Endothelial cell of umbilical vein (primary cell): ENCODE measurements at regions not wholly inside any gene's neighbourhood (a gene's known extent, or its start where the extent isn't known, plus 50 kb on each side); places are given as distances from the start of the nearest gene placed in this dataset.

Experiments used
- BruUV-seq: library from RNA; stranded (reverse); fragments of 400-500 nt; replicated peaks from 2 replicates; lab custom pipeline; 2021; lab: Mats Ljungman, UMichigan
- CTCF ChIA-PET: fragments of 300-600, 350-600 bp; sonication (Branson Sonifier 250); formaldehyde crosslinking; loops from one replicate; lab custom pipeline; 2021; ENCODE audit warnings: antibody characterized with exemption, inconsistent platforms; lab: Charles Lee
- POLR2A ChIA-PET: fragments of 300-600, 350-600 bp; sonication (Branson Sonifier 250); formaldehyde crosslinking; loops from one replicate; lab custom pipeline; 2021; ENCODE audit warnings: antibody characterized with exemption, inconsistent platforms; lab: Charles Lee
- DNase-seq: peaks from one replicate; pipeline ENCODE4 v3.0.0-alpha.2; 2011; ENCODE audit warnings: low read depth, low spot score
- FAIRE-seq: peaks from 2 replicates; lab custom pipeline; 2011; peaks lifted over from hg19 to GRCh38; lab: Jason Lieb, UNC
- H2AFZ ChIP-seq: 2 replicates; pipeline ENCODE4 v1.6.0; 2012; ENCODE audit warnings: low read depth, low read length, control low read depth, inconsistent platforms
- H3K27ac ChIP-seq: 2 replicates; pipeline ENCODE4 v1.5.1; 2011; ENCODE audit warnings: low read depth, mild to moderate bottlenecking, control low read depth, low read length, moderate library complexity; ENCODE audit not compliant: insufficient read depth
- H3K27me3 ChIP-seq, 2 experiments: 2 replicates each; pipeline versions ENCODE4 v1.6.0 to v1.6.1; 2011; ENCODE audit warnings: low read length in 2 of 2, mixed read lengths in 1 of 2; ENCODE audit not compliant: control insufficient read depth in 2 of 2, insufficient read depth in 2 of 2
- H3K36me3 ChIP-seq, 2 experiments: 2 replicates in 1 of 2; 3 replicates in 1 of 2; pipeline ENCODE4 v1.5.1; 2011; ENCODE audit warnings: low read length in 2 of 2, mild to moderate bottlenecking in 1 of 2, moderate library complexity in 1 of 2; ENCODE audit not compliant: control insufficient read depth in 2 of 2, insufficient read depth in 2 of 2; ENCODE audit errors: extremely low read depth in 1 of 2
- H3K4me1 ChIP-seq: 3 replicates; pipeline ENCODE4 v1.5.1; 2011; ENCODE audit warnings: mild to moderate bottlenecking, low read length; ENCODE audit not compliant: control insufficient read depth, insufficient read depth; ENCODE audit errors: extremely low read depth
- H3K4me2 ChIP-seq: 2 replicates; pipeline ENCODE4 v1.6.1; 2011; ENCODE audit warnings: low read length, control low read depth, mixed read lengths; ENCODE audit not compliant: insufficient read depth
- H3K4me3 ChIP-seq, 3 experiments: fragments of 200-600 bp in 1 of 3; sonication (generic), shearing (Covaris generic) in 1 of 3; replicated peaks in 1 of 3; 2 replicates each; pipeline ENCODE4 v1.5.1; 2011 to 2016; ENCODE audit warnings: control low read depth in 3 of 3, low read length in 3 of 3, mild to moderate bottlenecking in 2 of 3, inconsistent platforms in 1 of 3, low read depth in 1 of 3, moderate library complexity in 1 of 3; ENCODE audit not compliant: insufficient read depth in 1 of 3
- H3K79me2 ChIP-seq: 2 replicates; pipeline ENCODE4 v1.6.0; 2012; ENCODE audit warnings: low read length, inconsistent platforms; ENCODE audit not compliant: control insufficient read depth, insufficient read depth
- H3K9ac ChIP-seq: replicated peaks from 2 replicates; pipeline ENCODE3; 2011; ENCODE audit warnings: low read length, control low read depth; ENCODE audit not compliant: insufficient read depth; ENCODE audit errors: extremely low read depth
- H3K9me1 ChIP-seq: replicated peaks from 3 replicates; pipeline ENCODE4 v1.6.0; 2011; ENCODE audit warnings: mild to moderate bottlenecking, low read length; ENCODE audit not compliant: control insufficient read depth, insufficient read depth; ENCODE audit errors: extremely low read depth
- H3K9me3 ChIP-seq: replicated peaks from 2 replicates; pipeline ENCODE4 v1.5.1; 2012; ENCODE audit warnings: low read length, inconsistent platforms; ENCODE audit not compliant: control insufficient read depth, insufficient read depth
- H4K20me1 ChIP-seq: replicated peaks from 2 replicates; pipeline ENCODE3; 2011; ENCODE audit warnings: mild to moderate bottlenecking, low read length; ENCODE audit not compliant: control insufficient read depth, insufficient read depth; ENCODE audit errors: extremely low read depth
- EZH2 ChIP-seq: IDR thresholded peaks from 2 replicates; pipeline ENCODE4 v1.6.1; 2012; ENCODE audit warnings: borderline replicate concordance, low read depth, mild to moderate bottlenecking, moderate library complexity, low read length, inconsistent platforms; ENCODE audit not compliant: severe bottlenecking
- FOS ChIP-seq: IDR thresholded peaks from 2 replicates; pipeline ENCODE4 v1.6.1; 2011; ENCODE audit warnings: mild to moderate bottlenecking, low read length, moderate library complexity, borderline replicate concordance; ENCODE audit not compliant: insufficient read depth
- GATA2 ChIP-seq: IDR thresholded peaks from 2 replicates; pipeline ENCODE4 v1.7.0; 2011; ENCODE audit warnings: low read depth, mild to moderate bottlenecking, moderate library complexity, mixed read lengths, low read length; ENCODE audit not compliant: insufficient read length, insufficient read depth
- JUN ChIP-seq: IDR thresholded peaks from 2 replicates; pipeline ENCODE4 v1.6.1; 2011; ENCODE audit warnings: borderline replicate concordance, low read depth; ENCODE audit not compliant: insufficient read length, insufficient read depth
- MYC ChIP-seq: IDR thresholded peaks from one replicate; pipeline ENCODE4 v1.6.1; 2011; ENCODE audit warnings: mild to moderate bottlenecking, low read depth, low read length
- POLR2A ChIP-seq: IDR thresholded peaks from 2 replicates; pipeline ENCODE4 v1.6.1; 2012; ENCODE audit warnings: low read depth, mild to moderate bottlenecking, control low read depth, low read length
- POLR2AphosphoS5 ChIP-seq: IDR thresholded peaks from 2 replicates; pipeline ENCODE4 v1.6.1; 2012; ENCODE audit warnings: low read depth, mild to moderate bottlenecking, control low read depth, low read length, moderate library complexity; ENCODE audit not compliant: insufficient read depth
- dilution Hi-C: fragments of 300-500 bp; cut with MboI; formaldehyde crosslinking; loops from one replicate; pipeline ENCODE4 v1.15.0; 2019; ENCODE audit warnings: low sequenced_read_pairs; ENCODE audit not compliant: extremely low pct_ligation_motif_present
- intact Hi-C: fragments of 100-400 bp; cut with micrococcal nuclease; formaldehyde crosslinking; loops from one replicate; pipeline ENCODE4 v1.10.0; 2022
- TF ChIP-seq, protein P1 (sequence below), 2 donors: IDR thresholded peaks; 1 replicate in 1 of 2; 2 replicates in 1 of 2; pipeline ENCODE4 v1.5.1; 2011; ENCODE audit warnings: low read length in 2 of 2, mild to moderate bottlenecking in 2 of 2, moderate library complexity in 2 of 2, control low read depth in 1 of 2, inconsistent platforms in 1 of 2, low read depth in 1 of 2; ENCODE audit not compliant: insufficient read depth in 1 of 2; ENCODE audit errors: extremely low read depth in 1 of 2
- TF ChIP-seq, protein P2 (sequence below): IDR thresholded peaks from 2 replicates; pipeline ENCODE4 v1.6.1; 2011; ENCODE audit not compliant: insufficient read depth, insufficient read length

DNA sequence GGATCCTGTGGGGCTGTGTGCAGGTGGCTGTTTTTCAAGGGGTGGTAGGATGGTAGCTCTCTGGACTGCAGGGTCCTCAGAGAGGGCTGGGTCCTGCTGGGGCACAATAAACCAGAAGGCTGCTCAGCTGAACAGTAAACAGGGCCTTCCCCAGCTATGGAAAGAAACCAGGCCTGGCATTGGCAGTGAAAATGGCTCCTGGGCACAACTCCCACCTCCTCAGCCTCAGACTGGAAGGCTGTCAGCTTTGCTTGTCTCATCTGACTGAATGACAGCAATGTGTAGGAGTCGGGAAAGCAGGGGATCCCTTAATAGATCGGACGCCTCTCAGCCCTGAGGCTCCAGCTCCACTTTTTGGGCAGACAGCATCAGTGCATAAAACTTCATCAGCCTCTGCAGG, 59.8 kb upstream of the NLRP1 start:
- Histone ChIP-seq H3K27me3 (no peaks in the 10 kb centered on the region), H3K9ac (no peak overlapping the region), H4K20me1 (no peaks in the 10 kb centered on the region), H3K9me3 (no peaks in the 10 kb centered on the region), H3K27ac (no peak overlapping the region), H2AFZ (no peak overlapping the region), H3K9me1 (no peaks in the 10 kb centered on the region), H3K36me3 (no peaks in the 10 kb centered on the region), H3K79me2 (no peaks in the 10 kb centered on the region), H3K4me3 (no peak overlapping the region), H3K4me2 (no peak overlapping the region), H3K4me1 (no peaks in the 10 kb centered on the region)
- no peak for TF ChIP-seq GATA2
- TF ChIP-seq, protein P1, sequence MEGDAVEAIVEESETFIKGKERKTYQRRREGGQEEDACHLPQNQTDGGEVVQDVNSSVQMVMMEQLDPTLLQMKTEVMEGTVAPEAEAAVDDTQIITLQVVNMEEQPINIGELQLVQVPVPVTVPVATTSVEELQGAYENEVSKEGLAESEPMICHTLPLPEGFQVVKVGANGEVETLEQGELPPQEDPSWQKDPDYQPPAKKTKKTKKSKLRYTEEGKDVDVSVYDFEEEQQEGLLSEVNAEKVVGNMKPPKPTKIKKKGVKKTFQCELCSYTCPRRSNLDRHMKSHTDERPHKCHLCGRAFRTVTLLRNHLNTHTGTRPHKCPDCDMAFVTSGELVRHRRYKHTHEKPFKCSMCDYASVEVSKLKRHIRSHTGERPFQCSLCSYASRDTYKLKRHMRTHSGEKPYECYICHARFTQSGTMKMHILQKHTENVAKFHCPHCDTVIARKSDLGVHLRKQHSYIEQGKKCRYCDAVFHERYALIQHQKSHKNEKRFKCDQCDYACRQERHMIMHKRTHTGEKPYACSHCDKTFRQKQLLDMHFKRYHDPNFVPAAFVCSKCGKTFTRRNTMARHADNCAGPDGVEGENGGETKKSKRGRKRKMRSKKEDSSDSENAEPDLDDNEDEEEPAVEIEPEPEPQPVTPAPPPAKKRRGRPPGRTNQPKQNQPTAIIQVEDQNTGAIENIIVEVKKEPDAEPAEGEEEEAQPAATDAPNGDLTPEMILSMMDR (IDR thresholded peaks at IDR 0.05; ENCODE audit: extremely low read depth in 1 of 2, insufficient read depth in 1 of 2, low read depth in 1 of 2, low read length in 2 of 2): no peak
- TF ChIP-seq POLR2AphosphoS5: no peak
- no peak for TF ChIP-seq JUN
- TF ChIP-seq, protein P2, sequence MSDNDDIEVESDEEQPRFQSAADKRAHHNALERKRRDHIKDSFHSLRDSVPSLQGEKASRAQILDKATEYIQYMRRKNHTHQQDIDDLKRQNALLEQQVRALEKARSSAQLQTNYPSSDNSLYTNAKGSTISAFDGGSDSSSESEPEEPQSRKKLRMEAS: no peak
- TF ChIP-seq POLR2A: no peak
- TF ChIP-seq FOS: no peak
- no peak for TF ChIP-seq MYC
- TF ChIP-seq EZH2: no peak
- CTCF ChIA-PET: interaction anchor here (0.9 to 1.0 kb wide), 2 partner anchors 21 to 24 kb away, joined by 3 to 4 read pairs; no protein-coding TSS in a partner anchor
- intact Hi-C loops (no loop called here), dilution Hi-C loops (no loop called here)
- POLR2A ChIA-PET: no interaction called here
- no peak for DNase-seq
- BruUV-seq: no TSS peak
- no peak for FAIRE-seq
